CD14-positive monocyte (primary cell): ENCODE measurements at regions not wholly inside any gene's neighbourhood (a gene's known extent, or its start where the extent isn't known, plus 50 kb on each side); places are given as distances from the start of the nearest gene placed in this dataset.

Experiments used
- DNase-seq, 3 donors: peaks; one replicate each; pipeline ENCODE4 v3.0.0-alpha.2; 2011 to 2022
- H2AFZ ChIP-seq: 2 replicates; pipeline ENCODE4 v1.6.0; 2012; ENCODE audit warnings: mild to moderate bottlenecking, low read depth, low read length, inconsistent platforms; ENCODE audit not compliant: insufficient read depth, poor library complexity, severe bottlenecking
- H3K27ac ChIP-seq, 2 donors: 1 replicate in 1 of 2; 2 replicates in 1 of 2; pipeline ENCODE4 v1.5.1; 2012 to 2013; ENCODE audit warnings: low read length in 2 of 2, control low read depth in 1 of 2, inconsistent platforms in 1 of 2, low read depth in 1 of 2, mild to moderate bottlenecking in 1 of 2
- H3K27me3 ChIP-seq, 2 donors: one replicate each; pipeline versions ENCODE4 v1.6.0 to v1.6.1; 2011 to 2013; ENCODE audit warnings: low read length in 2 of 2; ENCODE audit not compliant: control insufficient read depth in 2 of 2, insufficient read depth in 2 of 2
- H3K36me3 ChIP-seq, 2 donors: replicated peaks in 1 of 2; 1 replicate in 1 of 2; 2 replicates in 1 of 2; pipeline versions ENCODE4 v1.5.1 to v1.6.1; 2012 to 2013; ENCODE audit warnings: low read length in 2 of 2, control low read depth in 1 of 2, inconsistent platforms in 1 of 2, mild to moderate bottlenecking in 1 of 2; ENCODE audit not compliant: insufficient read depth in 2 of 2, control insufficient read depth in 1 of 2
- H3K4me1 ChIP-seq, 2 donors: 1 replicate in 1 of 2; 2 replicates in 1 of 2; pipeline versions ENCODE4 v1.5.1 to v1.6.1; 2012 to 2013; ENCODE audit warnings: low read length in 2 of 2, control low read depth in 1 of 2, inconsistent platforms in 1 of 2, mild to moderate bottlenecking in 1 of 2, moderate library complexity in 1 of 2; ENCODE audit not compliant: insufficient read depth in 2 of 2, control insufficient read depth in 1 of 2
- H3K4me2 ChIP-seq: replicated peaks from 2 replicates; pipeline ENCODE3; 2012; ENCODE audit warnings: low read length, moderate library complexity, mild to moderate bottlenecking; ENCODE audit not compliant: poor library complexity, severe bottlenecking; ENCODE audit errors: extremely low read depth
- H3K4me3 ChIP-seq, 3 experiments: fragments of 200-600 bp in 1 of 3; sonication (generic) in 1 of 3; replicated peaks in 1 of 3; 1 replicate in 2 of 3; 2 replicates in 1 of 3; pipeline ENCODE4 v1.5.1; 2011 to 2013; ENCODE audit warnings: low read length in 3 of 3, mild to moderate bottlenecking in 3 of 3, control low read depth in 2 of 3, low read depth in 2 of 3, inconsistent platforms in 1 of 3, moderate library complexity in 1 of 3
- H3K79me2 ChIP-seq: 2 replicates; pipeline ENCODE4 v1.6.0; 2012; ENCODE audit warnings: mild to moderate bottlenecking, control low read depth, inconsistent platforms, low read length, moderate library complexity; ENCODE audit not compliant: insufficient read depth
- H3K9ac ChIP-seq: 2 replicates; pipeline ENCODE4 v1.6.0; 2017; ENCODE audit warnings: low read length, mild to moderate bottlenecking; ENCODE audit not compliant: insufficient read depth, poor library complexity, severe bottlenecking
- H3K9me3 ChIP-seq, 2 donors: replicated peaks in 1 of 2; 1 replicate in 1 of 2; 2 replicates in 1 of 2; pipeline versions ENCODE4 v1.5.1 to v1.6.1; 2012 to 2013; ENCODE audit warnings: low read length in 2 of 2, control low read depth in 1 of 2; ENCODE audit not compliant: control insufficient read depth in 1 of 2, insufficient read depth in 1 of 2
- H4K20me1 ChIP-seq: 2 replicates; pipeline ENCODE4 v1.6.0; 2012; ENCODE audit warnings: mild to moderate bottlenecking, low read length, control low read depth, moderate library complexity; ENCODE audit not compliant: insufficient read depth
- H3K27ac Mint-ChIP-seq, 7 donors: one replicate each; pipeline ENCODE4 v1.8.0; 2020; ENCODE audit warnings: mild to moderate bottlenecking in 7 of 7, mixed read lengths in 7 of 7, moderate library complexity in 6 of 7, inconsistent platforms in 2 of 7
- H3K27me3 Mint-ChIP-seq, 3 donors: one replicate each; pipeline ENCODE4 v1.8.0; 2021 to 2022; ENCODE audit warnings: low read depth in 3 of 3, mild to moderate bottlenecking in 3 of 3, mixed read lengths in 3 of 3, moderate library complexity in 3 of 3, inconsistent platforms in 1 of 3
- H3K36me3 Mint-ChIP-seq, 2 donors: one replicate each; pipeline ENCODE4 v1.8.0; 2020; ENCODE audit warnings: mixed read lengths in 2 of 2, inconsistent platforms in 1 of 2, mild to moderate bottlenecking in 1 of 2
- H3K4me1 Mint-ChIP-seq: one replicate; pipeline ENCODE4 v1.8.0; 2020; ENCODE audit warnings: mild to moderate bottlenecking, mixed read lengths
- H3K4me3 Mint-ChIP-seq, 2 donors: one replicate each; pipeline ENCODE4 v1.8.0; 2020; ENCODE audit warnings: mild to moderate bottlenecking in 2 of 2, mixed read lengths in 2 of 2, moderate library complexity in 1 of 2
- H3K9me3 Mint-ChIP-seq, 7 donors: one replicate each; pipeline ENCODE4 v1.8.0; 2020 to 2022; ENCODE audit warnings: mixed read lengths in 7 of 7, mild to moderate bottlenecking in 6 of 7, moderate library complexity in 6 of 7, inconsistent platforms in 2 of 7
- WGBS: methylation state at CpG from one replicate; pipeline ENCODE4 v1.1.5; 2013; ENCODE audit warnings: missing lambda C conversion rate; ENCODE audit not compliant: insufficient coverage; 5-methylcytosine and 5-hydroxymethylcytosine counted together
- intact Hi-C, 2 donors: fragments of 100-400 bp; cut with micrococcal nuclease; formaldehyde crosslinking; loops; one replicate each; pipeline versions ENCODE4 v1.15.0 to v1.15.1; 2023
- TF ChIP-seq, protein P1 (sequence below): fragments of 200-600 bp; IDR thresholded peaks from one replicate; pipeline ENCODE4 v1.8.0; 2022; ENCODE audit warnings: antibody characterized with exemption, mild to moderate bottlenecking

DNA sequence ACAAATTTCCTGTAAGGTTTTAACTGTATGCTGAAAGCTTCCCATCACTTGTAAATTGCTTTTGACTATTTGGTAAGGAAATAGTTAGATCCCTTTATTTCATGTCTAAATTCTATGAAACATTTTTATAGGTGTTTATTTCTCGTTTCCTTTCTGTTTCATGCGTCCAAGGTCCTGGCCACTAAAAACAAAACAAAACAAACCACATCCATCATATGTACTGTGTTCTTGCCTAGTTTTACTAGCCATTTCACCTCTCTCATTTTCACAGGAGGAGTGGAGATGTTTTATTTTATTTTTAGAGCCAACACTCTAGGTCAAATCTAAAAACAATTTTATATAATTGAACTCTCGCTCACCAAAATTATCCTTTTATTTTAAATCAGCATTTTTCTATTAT lies 375.2 kb upstream of the CTSO start:
- Histone ChIP-seq H3K4me2 (no peak overlapping the region), H3K27ac (no peak overlapping the region), H3K79me2 (no peaks in the 10 kb centered on the region), H3K4me1 (peaks cover 13 to 30% of the 10 kb centered on the region in 2 donors), H3K9me3 (no peaks in the 10 kb centered on the region), H3K9ac (no peak overlapping the region), H2AFZ (no peak overlapping the region), H3K36me3 (no peaks in the 10 kb centered on the region), H3K27me3 (no peaks in the 10 kb centered on the region), H3K4me3 (no peak overlapping the region), H4K20me1 (no peaks in the 10 kb centered on the region)
- Mint-ChIP-seq H3K27me3 (no peaks in the 10 kb centered on the region), H3K27ac (no peak overlapping the region), H3K4me3 (no peak overlapping the region), H3K9me3 (peaks cover 0 to 2% (median 0%) of the 10 kb centered on the region in 7 donors), H3K36me3 (no peaks in the 10 kb centered on the region), H3K4me1 (peaks cover 23% of the 10 kb centered on the region)
- no CpG with 5 or more reads among the region's 3 CpGs for WGBS
- intact Hi-C loops: no loop called here
- TF ChIP-seq, protein P1, sequence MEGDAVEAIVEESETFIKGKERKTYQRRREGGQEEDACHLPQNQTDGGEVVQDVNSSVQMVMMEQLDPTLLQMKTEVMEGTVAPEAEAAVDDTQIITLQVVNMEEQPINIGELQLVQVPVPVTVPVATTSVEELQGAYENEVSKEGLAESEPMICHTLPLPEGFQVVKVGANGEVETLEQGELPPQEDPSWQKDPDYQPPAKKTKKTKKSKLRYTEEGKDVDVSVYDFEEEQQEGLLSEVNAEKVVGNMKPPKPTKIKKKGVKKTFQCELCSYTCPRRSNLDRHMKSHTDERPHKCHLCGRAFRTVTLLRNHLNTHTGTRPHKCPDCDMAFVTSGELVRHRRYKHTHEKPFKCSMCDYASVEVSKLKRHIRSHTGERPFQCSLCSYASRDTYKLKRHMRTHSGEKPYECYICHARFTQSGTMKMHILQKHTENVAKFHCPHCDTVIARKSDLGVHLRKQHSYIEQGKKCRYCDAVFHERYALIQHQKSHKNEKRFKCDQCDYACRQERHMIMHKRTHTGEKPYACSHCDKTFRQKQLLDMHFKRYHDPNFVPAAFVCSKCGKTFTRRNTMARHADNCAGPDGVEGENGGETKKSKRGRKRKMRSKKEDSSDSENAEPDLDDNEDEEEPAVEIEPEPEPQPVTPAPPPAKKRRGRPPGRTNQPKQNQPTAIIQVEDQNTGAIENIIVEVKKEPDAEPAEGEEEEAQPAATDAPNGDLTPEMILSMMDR: no peak
- DNase-seq: no peak

DNA sequence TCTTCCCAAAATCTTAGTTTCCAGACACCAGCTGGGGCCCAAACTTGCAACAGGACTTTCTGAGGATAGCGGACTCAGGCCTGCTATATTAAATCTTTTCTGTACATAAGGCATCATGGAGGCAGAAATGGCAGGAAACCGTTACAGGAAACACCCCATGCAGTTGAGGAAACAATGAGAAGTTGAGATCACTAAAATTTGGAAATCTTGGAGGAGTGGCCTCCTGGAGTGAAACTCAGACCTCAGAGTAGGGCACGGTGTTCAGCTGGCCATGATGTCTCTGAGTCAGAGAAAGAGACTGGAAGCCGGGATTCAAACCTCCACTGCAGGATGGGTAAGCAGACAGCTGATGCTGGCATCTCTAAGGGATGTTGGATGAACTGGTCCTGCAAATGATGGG lies 372.6 kb upstream of the CTSO start:
- Histone ChIP-seq H3K4me1 (peaks cover 13 to 30% of the 10 kb centered on the region in 2 donors), H2AFZ (no peak overlapping the region), H3K9ac (no peak overlapping the region), H3K9me3 (no peaks in the 10 kb centered on the region), H3K27me3 (no peaks in the 10 kb centered on the region), H3K27ac (no peak overlapping the region), H3K36me3 (no peaks in the 10 kb centered on the region), H4K20me1 (no peaks in the 10 kb centered on the region), H3K4me3 (no peak overlapping the region), H3K4me2 (no peak overlapping the region), H3K79me2 (no peaks in the 10 kb centered on the region)
- DNase-seq: peak; percentile 4 to 15 (median 5)
- Mint-ChIP-seq H3K27ac (peak overlapping the region in 1 of 7 donors; percentile 4), H3K9me3 (peaks cover 0 to 2% (median 0%) of the 10 kb centered on the region in 7 donors), H3K4me1 (peaks cover 23% of the 10 kb centered on the region), H3K27me3 (no peaks in the 10 kb centered on the region), H3K4me3 (no peak overlapping the region), H3K36me3 (no peaks in the 10 kb centered on the region)
- WGBS: 50% methylated on average over 2 of the region's 4 CpGs
- intact Hi-C loops: no loop called here
- TF ChIP-seq, protein P1: no peak
